ENCODE measurements at regions not wholly inside any gene's neighbourhood (a gene's known extent, or its start where the extent isn't known, plus 50 kb on each side); places are given as distances from the start of the nearest gene placed in this dataset.
"Not testable (repeated sequence)": the region's sequence is repeated elsewhere in the genome, so short reads cannot be mapped to it uniquely, and the experiment has no call there.

DNA sequence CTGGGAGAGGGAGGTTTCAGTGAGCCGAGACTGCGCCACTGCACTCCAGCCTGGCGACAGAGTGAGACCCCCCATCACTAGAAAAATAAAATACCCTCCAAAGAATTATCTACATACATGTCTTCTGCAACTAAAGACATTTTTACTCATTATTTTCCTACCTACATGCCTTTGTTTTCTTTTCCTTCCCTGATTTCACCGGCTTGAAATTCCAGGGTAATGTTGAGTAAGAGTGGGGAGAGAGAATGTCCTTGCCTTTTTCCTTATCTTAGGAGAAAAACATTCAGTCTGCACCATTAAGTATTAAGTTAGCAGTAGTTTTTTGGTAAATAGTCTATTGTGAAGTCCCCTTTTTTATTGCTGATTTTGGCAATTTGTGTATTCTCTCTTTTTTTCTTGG lies 82.4 kb upstream of the C15orf39 start:
- not testable (repeated sequence) for H3K36me3 ChIP-seq; H3K27ac ChIP-seq; H3K27me3 ChIP-seq (replicated peaks); DNase-seq (ENCODE audit: low read depth in 1 of 2, low spot score in 2 of 2); H3K9me3 ChIP-seq (replicated peaks); H3K4me3 ChIP-seq
- H3K4me1 ChIP-seq (replicated peaks), result peaks cover 21% of the 10 kb centered on the region

DNA sequence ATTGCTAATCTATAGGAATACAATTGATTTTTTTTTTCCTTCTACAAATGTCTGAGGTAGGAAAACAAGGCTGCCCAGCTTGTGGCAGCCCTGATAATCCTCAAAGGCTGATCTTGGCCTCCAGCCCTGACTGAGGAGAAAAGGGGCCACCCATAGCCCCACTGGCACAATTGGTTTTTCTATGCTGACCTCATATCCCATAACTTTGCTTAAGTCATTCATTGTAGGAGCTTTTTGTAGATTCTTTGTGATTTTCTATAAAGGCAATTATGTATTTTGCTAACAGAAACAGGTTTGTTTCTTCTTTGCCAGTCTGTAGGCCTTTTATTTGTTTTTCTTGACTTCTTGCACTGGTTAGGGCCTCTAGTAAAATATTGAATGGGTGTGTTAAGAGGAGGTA lies 80.2 kb upstream of the C15orf39 start:
- no peaks in the 10 kb centered on the region for H3K36me3 ChIP-seq
- peak in 1 of 2 experiments; percentile 48 for DNase-seq (ENCODE audit: low read depth in 1 of 2, low spot score in 2 of 2)
- H3K4me3 ChIP-seq, result no peak overlapping the region
- no peaks in the 10 kb centered on the region for H3K27me3 ChIP-seq (replicated peaks)
- peaks cover 29% of the 10 kb centered on the region for H3K4me1 ChIP-seq (replicated peaks)
- H3K27ac ChIP-seq, result peak overlapping the region; percentile 33
- H3K9me3 ChIP-seq (replicated peaks), result no peaks in the 10 kb centered on the region

GRCh38 chr15:75123395-75123794 lies 78.3 kb upstream of the C15orf39 start:
- no peaks in the 10 kb centered on the region for H3K27me3 ChIP-seq (replicated peaks)
- H3K4me3 ChIP-seq, result no peak overlapping the region
- peak; percentile 80 to 98 for DNase-seq (ENCODE audit: low read depth in 1 of 2, low spot score in 2 of 2)
- H3K27ac ChIP-seq, result peak overlapping the region; percentile 66
- H3K4me1 ChIP-seq (replicated peaks), result peaks cover 35% of the 10 kb centered on the region
- H3K36me3 ChIP-seq, result no peaks in the 10 kb centered on the region
- no peaks in the 10 kb centered on the region for H3K9me3 ChIP-seq (replicated peaks)

DNA sequence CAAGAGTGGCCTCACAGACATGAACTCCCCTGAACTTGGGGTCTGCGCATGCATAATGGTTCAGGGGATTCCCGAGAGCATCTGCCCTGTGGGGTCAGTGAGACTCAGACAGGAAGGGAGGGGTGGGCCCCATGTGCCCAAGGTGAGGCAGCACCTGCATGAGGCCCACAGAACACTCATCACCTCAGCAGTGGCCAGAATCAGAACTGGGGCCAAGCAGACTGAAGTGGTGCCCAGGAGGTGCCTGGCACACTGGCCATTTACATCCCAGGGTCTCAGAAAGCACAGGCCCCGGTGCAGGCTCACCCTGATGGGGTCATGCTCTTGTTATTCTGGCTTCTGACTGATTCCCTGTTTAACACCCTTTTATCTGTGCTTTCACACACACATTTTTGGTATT lies 77.4 kb upstream of the C15orf39 start:
- not testable (repeated sequence) for H3K36me3 ChIP-seq; H3K9me3 ChIP-seq (replicated peaks); H3K4me3 ChIP-seq; H3K27me3 ChIP-seq (replicated peaks); DNase-seq (ENCODE audit: low read depth in 1 of 2, low spot score in 2 of 2); H3K27ac ChIP-seq
- peaks cover 35% of the 10 kb centered on the region for H3K4me1 ChIP-seq (replicated peaks)

GRCh38 chr15:75125935-75126334 lies 75.7 kb upstream of the C15orf39 start:
- no peaks in the 10 kb centered on the region for H3K9me3 ChIP-seq (replicated peaks)
- H3K36me3 ChIP-seq, result no peaks in the 10 kb centered on the region
- H3K27ac ChIP-seq, result no peak overlapping the region
- peaks cover 40% of the 10 kb centered on the region for H3K4me1 ChIP-seq (replicated peaks)
- no peak overlapping the region for H3K4me3 ChIP-seq
- no peaks in the 10 kb centered on the region for H3K27me3 ChIP-seq (replicated peaks)
- no peak for DNase-seq (ENCODE audit: low read depth in 1 of 2, low spot score in 2 of 2)

- Histone ChIP-seq H3K4me3 (no peak overlapping the region), H3K9me3 (replicated peaks) (no peaks in the 10 kb centered on the region), H3K27me3 (replicated peaks) (no peaks in the 10 kb centered on the region), H3K27ac (no peak overlapping the region), H3K36me3 (no peaks in the 10 kb centered on the region), H3K4me1 (replicated peaks) (peaks cover 32% of the 10 kb centered on the region)
- no peak for DNase-seq (ENCODE audit: low read depth in 1 of 2, low spot score in 2 of 2)
Observed at GRCh38 chr15:75126864-75127580, 74.7 kb upstream of the C15orf39 start.

DNA sequence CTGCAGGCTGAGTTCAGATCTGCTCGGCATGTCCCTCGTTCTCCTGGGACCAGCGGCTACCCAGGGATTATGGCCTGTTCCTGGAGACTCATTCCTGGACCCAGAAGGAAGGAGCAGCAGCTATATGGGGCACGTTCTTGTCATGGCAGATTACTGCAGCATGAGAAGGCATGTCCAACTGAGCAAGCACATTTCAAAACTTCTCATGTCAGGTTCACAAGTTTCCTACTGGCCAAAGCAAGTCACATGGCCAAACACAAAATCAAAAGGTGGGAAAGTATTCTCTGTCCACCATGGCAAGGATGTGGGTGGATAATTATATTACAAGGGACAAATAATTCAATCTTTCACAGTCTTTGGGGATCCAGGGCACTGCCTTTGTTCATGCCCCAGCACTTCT lies 71.9 kb upstream of the C15orf39 start:
- no peak for DNase-seq (ENCODE audit: low read depth in 1 of 2, low spot score in 2 of 2)
- H3K36me3 ChIP-seq, result no peaks in the 10 kb centered on the region
- H3K27ac ChIP-seq, result no peak overlapping the region
- H3K9me3 ChIP-seq (replicated peaks), result no peaks in the 10 kb centered on the region; the same call in 1 of the 2 replicates
- no peak overlapping the region for H3K4me3 ChIP-seq
- H3K4me1 ChIP-seq (replicated peaks), result peaks cover 14% of the 10 kb centered on the region
- no peaks in the 10 kb centered on the region for H3K27me3 ChIP-seq (replicated peaks)

DNA sequence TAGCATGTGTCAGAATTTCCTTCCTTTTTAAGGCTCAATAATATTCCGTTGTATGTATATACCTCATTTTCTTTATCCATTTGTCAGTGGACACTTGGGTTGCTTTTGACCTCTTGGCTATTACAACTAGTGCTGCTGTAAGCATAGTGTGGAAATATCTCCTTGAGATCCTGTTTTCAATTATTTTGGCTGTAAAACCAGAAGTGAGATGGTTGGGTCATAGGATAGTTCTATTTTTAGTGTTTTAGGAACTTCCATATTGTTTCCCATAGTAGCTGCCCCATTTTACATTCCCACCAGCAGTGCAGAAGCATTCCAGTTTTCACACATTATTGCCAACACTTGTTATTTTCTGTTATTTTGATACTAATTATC lies 70.4 kb upstream of the C15orf39 start:
- H3K27ac ChIP-seq, result no peak overlapping the region
- no peaks in the 10 kb centered on the region for H3K36me3 ChIP-seq
- H3K9me3 ChIP-seq (replicated peaks), result no peaks in the 10 kb centered on the region; the same call in 1 of the 2 replicates
- DNase-seq (ENCODE audit: low read depth in 1 of 2, low spot score in 2 of 2), result no peak
- no peaks in the 10 kb centered on the region for H3K27me3 ChIP-seq (replicated peaks)
- H3K4me3 ChIP-seq, result no peak overlapping the region
- peaks cover 10% of the 10 kb centered on the region for H3K4me1 ChIP-seq (replicated peaks)

GRCh38 chr15:75134748-75135147 lies 66.9 kb upstream of the C15orf39 start:
- no peak overlapping the region for H3K27ac ChIP-seq
- H3K9me3 ChIP-seq (replicated peaks), result no peaks in the 10 kb centered on the region; the same call in 1 of the 2 replicates
- no peaks in the 10 kb centered on the region for H3K27me3 ChIP-seq (replicated peaks)
- DNase-seq (ENCODE audit: low read depth in 1 of 2, low spot score in 2 of 2), result no peak
- H3K4me1 ChIP-seq (replicated peaks), result peaks cover 29% of the 10 kb centered on the region
- H3K36me3 ChIP-seq, result no peaks in the 10 kb centered on the region
- H3K4me3 ChIP-seq, result no peak overlapping the region

DNA sequence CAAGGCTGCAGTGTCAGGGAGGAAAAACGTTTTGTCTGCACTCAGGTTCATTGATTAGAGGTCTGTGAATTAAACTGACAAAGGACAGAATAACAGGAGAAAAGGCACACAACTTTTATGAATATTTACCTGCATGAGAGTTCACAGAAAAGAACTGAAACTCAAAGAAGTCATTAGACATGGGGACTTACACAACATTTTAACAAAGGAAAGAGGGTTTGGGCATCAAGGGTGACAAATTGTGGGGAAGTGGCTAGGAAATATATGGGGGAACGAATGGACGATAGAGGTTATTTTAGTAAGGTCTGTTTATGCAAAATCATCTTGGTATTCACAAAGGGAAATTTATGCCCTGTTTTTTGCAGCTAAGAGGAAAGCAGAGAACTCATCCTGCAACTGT lies 65.6 kb upstream of the C15orf39 start:
- DNase-seq (ENCODE audit: low read depth in 1 of 2, low spot score in 2 of 2), result no peak
- Histone ChIP-seq H3K9me3 (replicated peaks) (no peaks in the 10 kb centered on the region; the same call in 1 of the 2 replicates), H3K27ac (no peak overlapping the region), H3K27me3 (replicated peaks) (no peaks in the 10 kb centered on the region), H3K36me3 (no peaks in the 10 kb centered on the region), H3K4me3 (no peak overlapping the region), H3K4me1 (replicated peaks) (peaks cover 24% of the 10 kb centered on the region)

- DNase-seq (ENCODE audit: low read depth in 1 of 2, low spot score in 2 of 2), result no peak
- H3K4me1 ChIP-seq (replicated peaks), result peaks cover 24% of the 10 kb centered on the region
- H3K9me3 ChIP-seq (replicated peaks), result no peaks in the 10 kb centered on the region; the same call in 1 of the 2 replicates
- H3K36me3 ChIP-seq, result no peaks in the 10 kb centered on the region
- no peaks in the 10 kb centered on the region for H3K27me3 ChIP-seq (replicated peaks)
- H3K27ac ChIP-seq, result no peak overlapping the region
- no peak overlapping the region for H3K4me3 ChIP-seq
Observed at GRCh38 chr15:75136758-75137157, 64.9 kb upstream of the C15orf39 start.

GRCh38 chr15:75138016-75138999 lies 63.4 kb upstream of the C15orf39 start:
- H3K27ac ChIP-seq, result peak overlapping the region; percentile 43
- H3K27me3 ChIP-seq (replicated peaks), result no peaks in the 10 kb centered on the region
- no peaks in the 10 kb centered on the region for H3K36me3 ChIP-seq
- DNase-seq (ENCODE audit: low read depth in 1 of 2, low spot score in 2 of 2), result peak; percentile 68 to 77
- no peak overlapping the region for H3K4me3 ChIP-seq
- H3K4me1 ChIP-seq (replicated peaks), result peaks cover 24% of the 10 kb centered on the region
- H3K9me3 ChIP-seq (replicated peaks), result peaks cover 12% of the 10 kb centered on the region

- Histone ChIP-seq H3K27ac (no peak overlapping the region), H3K27me3 (replicated peaks) (no peaks in the 10 kb centered on the region), H3K4me3 (no peak overlapping the region), H3K36me3 (no peaks in the 10 kb centered on the region), H3K9me3 (replicated peaks) (peaks cover 26% of the 10 kb centered on the region), H3K4me1 (replicated peaks) (peaks cover 31% of the 10 kb centered on the region)
- DNase-seq (ENCODE audit: low read depth in 1 of 2, low spot score in 2 of 2), result no peak
Observed at GRCh38 chr15:75140080-75140879, 61.4 kb upstream of the C15orf39 start.
